Skin of body (tissue), 1 donor: ENCODE measurements at regions not wholly inside any gene's neighbourhood (a gene's known extent, or its start where the extent isn't known, plus 50 kb on each side); places are given as distances from the start of the nearest gene placed in this dataset. TPM values are rescaled to one million over a fixed set of nuclear protein-coding genes. Genes with fewer than 3 reads are reported as not detected.

Source experiments
- small RNA-seq: library from RNA; depleted of rRNA; stranded (forward); fragments of <200 nt; gene quantifications from one replicate; pipeline ENCODE3, GENCODE V24; 2014; ENCODE audit warnings: low replicate concordance

Small RNA genes lying in the stretch of these regions (small RNA-seq; reads per million reads assigned to genes)
- not detected for gene RF00072
